ENCODE measurements at regions not wholly inside any gene's neighbourhood (a gene's known extent, or its start where the extent isn't known, plus 50 kb on each side); places are given as distances from the start of the nearest gene placed in this dataset.

DNA sequence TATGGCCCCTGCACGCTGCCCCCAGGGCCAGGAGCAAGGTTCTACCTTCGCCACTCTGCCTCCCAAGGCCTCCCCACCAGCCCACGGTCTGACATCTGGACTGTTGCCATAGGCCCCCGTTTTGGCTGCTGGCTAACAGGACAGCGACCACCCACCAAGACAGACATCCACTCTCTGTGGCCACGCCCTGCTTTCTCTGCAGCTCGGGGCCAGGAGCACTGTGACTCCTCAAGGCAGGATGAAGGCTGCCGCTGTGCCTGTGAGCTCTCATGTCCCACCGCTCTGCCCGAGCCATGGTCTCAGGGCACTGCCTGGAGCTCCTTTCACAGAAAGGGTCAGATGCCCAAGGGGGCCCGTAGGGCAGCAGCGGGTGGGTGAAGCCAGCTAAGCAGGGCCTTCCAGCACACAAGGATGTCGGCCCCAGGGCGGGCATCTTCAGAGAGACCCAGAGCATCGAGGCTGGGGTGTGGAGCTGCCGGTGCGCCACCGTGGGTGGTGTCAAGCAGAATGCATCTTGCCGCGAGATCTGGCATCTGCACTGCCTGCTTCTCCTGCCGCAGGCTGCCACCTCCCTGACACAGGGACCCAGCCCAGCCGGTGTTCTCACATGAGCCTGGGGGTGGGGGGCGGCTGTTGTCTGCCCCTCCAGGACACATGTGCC is 92.2 kb upstream of the ADAMTS2 start:
- TF ChIP-seq EP300 (IDR thresholded peaks at IDR 0.05) (no peak), POLR2A (IDR thresholded peaks at IDR 0.05; ENCODE audit: low read depth) (no peak)
- TF ChIP-seq, protein P1, sequence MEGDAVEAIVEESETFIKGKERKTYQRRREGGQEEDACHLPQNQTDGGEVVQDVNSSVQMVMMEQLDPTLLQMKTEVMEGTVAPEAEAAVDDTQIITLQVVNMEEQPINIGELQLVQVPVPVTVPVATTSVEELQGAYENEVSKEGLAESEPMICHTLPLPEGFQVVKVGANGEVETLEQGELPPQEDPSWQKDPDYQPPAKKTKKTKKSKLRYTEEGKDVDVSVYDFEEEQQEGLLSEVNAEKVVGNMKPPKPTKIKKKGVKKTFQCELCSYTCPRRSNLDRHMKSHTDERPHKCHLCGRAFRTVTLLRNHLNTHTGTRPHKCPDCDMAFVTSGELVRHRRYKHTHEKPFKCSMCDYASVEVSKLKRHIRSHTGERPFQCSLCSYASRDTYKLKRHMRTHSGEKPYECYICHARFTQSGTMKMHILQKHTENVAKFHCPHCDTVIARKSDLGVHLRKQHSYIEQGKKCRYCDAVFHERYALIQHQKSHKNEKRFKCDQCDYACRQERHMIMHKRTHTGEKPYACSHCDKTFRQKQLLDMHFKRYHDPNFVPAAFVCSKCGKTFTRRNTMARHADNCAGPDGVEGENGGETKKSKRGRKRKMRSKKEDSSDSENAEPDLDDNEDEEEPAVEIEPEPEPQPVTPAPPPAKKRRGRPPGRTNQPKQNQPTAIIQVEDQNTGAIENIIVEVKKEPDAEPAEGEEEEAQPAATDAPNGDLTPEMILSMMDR (IDR thresholded peaks at IDR 0.05) = no peak
